Retinal pigment epithelial cell (primary cell): ENCODE measurements at regions not wholly inside any gene's neighbourhood (a gene's known extent, or its start where the extent isn't known, plus 50 kb on each side); places are given as distances from the start of the nearest gene placed in this dataset.

Experiments
- DNase-seq: peaks from one replicate; pipeline ENCODE4 v3.0.0-alpha.2; 2010; ENCODE audit warnings: low read depth
- H3K4me3 ChIP-seq: 2 replicates; pipeline ENCODE4 v1.5.1; 2011; ENCODE audit warnings: mild to moderate bottlenecking, low read length, control low read depth, moderate library complexity
- CTCF ChIP-seq: conservative IDR thresholded peaks from 2 replicates; pipeline ENCODE4 v1.5.1; 2011; ENCODE audit warnings: low read depth, low read length, control low read depth, inconsistent platforms

- no peak for DNase-seq
- no peak overlapping the region for H3K4me3 ChIP-seq
- no peak for TF ChIP-seq CTCF
Measured at GRCh38 chr2:163799807-163800206, 64.0 kb upstream of the FIGN start.

DNA sequence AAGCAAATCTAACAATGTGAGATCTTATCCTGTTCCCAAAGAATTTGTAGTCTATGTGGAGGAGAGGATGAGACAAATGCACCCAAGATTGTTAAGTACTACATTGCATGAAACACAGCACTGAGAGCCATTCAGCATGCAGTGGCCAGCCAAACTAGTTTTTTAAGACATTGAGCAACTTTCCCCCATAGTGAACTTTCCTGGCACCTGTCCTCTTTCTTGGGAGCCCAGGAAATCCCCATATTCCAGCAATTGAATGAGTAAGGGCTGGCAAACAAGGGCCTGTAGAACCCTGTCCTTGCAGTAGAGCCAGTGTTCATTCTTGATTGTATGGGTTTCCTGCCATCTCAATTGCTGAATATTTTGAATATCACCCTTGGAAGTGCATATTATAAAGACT is 58.8 kb upstream of the FIGN start:
- no peak for TF ChIP-seq CTCF
- H3K4me3 ChIP-seq: no peak overlapping the region
- no peak for DNase-seq
